NCI-H2196 treated with DMSO at 0.1 percent for 48 hours (cell line): ENCODE measurements at regions not wholly inside any gene's neighbourhood (a gene's known extent, or its start where the extent isn't known, plus 50 kb on each side); places are given as distances from the start of the nearest gene placed in this dataset.
"Not testable (repeated sequence)": the region's sequence is repeated elsewhere in the genome, so short reads cannot be mapped to it uniquely, and the experiment has no call there.

Experiments used
- DNase-seq: peaks from one replicate; lab custom pipeline; 2025; ENCODE audit not compliant: unreplicated experiment; lab: John Stamatoyannopoulos, UW

DNA sequence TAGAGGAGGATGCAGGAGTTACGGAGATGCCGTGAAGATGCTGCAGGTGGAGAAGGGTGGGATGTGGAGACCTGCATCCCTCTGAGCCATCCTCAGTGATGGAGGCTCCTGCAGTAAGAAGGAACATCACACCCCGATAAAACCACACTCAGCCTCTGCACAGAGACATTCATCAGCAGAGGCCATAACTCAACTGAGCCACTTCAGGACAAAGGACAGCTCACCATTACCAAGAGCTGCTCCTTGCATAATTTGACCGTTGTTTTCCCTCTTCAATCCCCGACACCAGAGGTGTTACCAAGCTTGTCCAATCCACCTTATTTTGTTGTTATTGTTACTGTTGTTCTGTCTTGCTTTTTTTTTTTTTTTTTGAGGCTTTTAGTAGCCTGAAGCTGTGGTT, 543.9 kb downstream of the AJAP1 start:
- no peak for DNase-seq

DNA sequence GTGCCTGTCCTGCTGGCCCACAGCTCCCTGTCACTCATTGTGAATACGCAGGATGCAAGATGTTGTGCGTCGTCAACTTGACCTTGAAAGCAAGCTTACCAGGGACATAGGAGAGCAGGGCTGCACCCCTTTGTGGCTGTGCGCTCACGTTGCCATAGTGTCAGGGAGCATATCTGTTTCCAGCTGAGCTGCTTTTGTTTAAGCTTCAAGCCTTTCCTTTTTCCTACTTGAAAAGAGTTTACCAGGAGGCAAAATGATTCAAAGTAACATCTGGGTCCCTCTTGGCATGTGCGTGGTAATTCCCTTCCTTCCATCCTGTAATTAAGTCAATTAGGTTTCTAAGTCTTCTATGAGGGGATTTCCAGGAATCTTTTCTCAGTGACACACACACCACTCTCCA, 537.1 kb downstream of the AJAP1 start:
- no peak for DNase-seq

DNA sequence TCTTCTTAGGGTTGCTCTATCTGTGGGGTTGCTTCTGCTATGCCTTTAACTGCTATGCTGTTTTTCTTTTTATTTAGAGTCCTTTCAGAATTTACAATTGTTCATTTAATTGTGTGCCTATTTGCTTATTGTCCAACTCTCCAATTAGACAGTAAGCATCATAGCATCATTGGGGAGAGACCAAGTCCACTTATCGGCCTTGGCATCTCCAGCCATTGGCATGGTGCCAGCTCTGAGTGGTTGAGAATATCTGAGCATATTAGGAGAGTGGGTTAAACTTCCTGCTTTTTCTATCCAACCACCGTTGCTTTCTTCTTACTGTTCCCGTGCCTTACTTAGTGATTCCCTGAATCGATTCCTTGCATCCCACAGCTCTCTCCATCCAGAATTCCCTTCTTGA, 535.0 kb downstream of the AJAP1 start:
- no peak for DNase-seq

DNA sequence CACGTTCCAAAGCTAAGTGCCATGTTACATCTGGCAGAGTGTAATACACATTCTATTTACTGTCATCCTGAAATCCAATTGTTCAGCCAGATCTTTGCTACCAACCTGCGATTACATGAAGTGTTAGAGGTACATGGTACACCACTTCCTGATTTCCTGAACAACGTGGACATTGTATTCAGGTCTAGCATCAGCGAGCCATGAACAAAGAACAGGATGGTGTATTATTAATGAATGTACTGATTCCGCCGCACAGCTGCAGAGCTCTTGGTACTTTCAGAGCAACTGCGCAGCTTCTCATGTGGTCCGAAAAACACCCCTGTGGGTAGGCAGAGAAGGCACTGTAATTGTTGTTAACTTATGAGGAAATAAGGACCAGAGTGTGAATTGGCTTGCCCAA, 511.4 kb downstream of the AJAP1 start:
- peak; percentile 27 for DNase-seq

DNA sequence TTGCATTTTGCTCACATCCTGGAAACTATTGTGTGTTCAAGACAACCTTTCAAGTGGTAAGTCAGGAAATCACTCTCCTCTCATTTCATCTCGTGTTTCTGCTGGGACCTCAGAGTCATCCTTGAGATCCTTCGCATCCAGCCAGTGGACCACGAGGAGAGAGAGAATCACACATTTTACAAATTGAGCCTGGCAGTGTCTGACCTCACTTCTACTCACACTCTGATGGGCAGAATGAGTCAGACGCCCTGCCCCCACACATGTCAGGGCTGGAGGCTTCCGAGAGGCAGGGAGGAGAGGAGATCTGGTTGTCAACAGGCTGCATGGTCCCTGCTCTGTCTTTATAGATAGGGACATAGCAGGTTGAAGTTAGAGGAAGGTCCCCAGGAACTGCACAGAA, 509.7 kb downstream of the AJAP1 start:
- DNase-seq, result no peak

DNA sequence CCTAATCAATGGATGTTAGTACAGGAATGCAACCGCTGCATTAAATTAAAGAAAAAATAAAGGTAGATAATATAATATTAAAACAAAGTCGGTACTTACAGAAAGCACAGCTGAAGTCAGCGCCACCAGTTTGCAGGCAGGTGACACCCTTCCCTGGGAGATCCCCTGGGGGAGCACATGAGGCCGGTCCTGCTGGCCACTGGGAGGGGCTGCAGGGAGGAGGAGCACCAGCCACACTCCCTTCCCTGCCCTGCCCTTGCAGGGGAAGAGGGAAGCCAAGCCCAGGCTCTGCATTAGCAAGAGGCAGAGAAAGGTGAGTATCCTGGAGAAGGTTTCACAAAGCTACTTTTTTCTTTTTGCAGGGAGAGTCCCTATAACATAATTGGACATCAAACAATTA, 507.0 kb downstream of the AJAP1 start:
- DNase-seq, result no peak

DNA sequence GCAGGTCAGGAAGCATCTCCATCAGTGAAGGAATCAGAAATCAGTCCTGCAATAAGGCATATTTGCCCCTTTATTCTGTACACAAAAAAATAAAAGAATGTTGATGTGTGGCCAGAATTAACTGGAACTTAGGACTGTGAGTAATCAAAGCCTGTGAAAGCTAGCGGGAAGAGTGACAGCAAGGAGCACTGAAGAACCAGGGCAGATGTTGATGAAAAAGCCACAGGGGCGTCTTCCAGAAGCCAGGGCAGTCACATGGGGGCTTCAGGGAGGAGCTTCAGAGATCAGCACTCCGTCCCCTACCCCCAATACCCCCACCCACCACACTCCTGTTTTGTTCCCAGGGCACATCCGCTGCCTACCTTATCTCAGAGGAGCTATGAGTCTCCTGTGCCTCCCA, 502.8 kb downstream of the AJAP1 start:
- no peak for DNase-seq

DNA sequence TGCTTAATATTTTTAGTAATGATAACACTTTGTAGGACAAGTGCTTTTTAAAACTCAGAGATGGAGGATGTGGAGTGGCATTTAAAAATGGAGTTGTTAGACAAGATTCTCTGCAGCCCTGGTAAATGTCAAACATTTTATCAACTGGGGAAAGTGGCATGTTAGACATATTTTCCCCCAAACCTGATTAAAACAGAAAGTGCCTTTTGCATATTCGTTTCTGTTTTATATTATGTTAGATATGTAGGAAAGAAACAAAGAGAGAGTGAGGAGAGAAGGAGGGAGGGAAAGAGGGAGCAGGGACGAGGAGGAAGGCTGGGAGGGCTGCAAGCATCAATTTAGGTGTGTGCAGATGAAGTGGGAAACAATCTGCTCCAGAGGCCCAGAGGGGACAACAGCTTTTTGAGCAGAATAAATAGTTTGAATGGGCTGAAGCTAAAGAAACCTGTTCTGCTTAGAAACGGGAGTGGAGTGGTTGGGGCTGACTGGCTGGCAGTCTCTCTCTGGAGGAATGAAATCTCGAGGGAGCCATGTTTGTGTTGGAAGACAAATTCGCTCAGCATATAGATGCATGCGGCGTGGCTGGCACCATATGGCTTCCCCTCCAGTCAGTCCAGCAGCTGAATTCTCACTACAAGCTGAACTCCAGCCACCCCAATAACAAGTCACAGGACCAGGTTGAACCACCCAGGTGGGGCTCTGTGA, 502.2 kb downstream of the AJAP1 start:
- no peak for DNase-seq

DNA sequence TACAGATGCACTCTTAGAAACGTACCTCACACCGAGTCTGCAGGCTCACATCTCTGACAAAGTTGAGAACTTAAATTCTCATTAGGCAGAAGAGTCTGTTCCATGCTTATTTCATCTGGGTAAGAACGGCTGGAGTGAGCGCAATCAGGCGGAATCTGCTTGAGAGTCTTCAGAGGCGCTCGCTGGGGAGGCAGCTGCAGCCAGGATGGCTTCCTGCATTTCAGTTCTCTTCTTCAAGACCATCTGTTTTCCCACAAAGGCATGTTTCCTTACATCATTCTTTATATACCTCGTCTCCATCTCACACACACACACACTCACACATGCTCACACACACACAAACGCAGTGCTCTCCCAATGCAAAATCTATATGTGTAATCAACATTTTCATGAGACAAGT, 497.1 kb downstream of the AJAP1 start:
- no peak for DNase-seq

DNA sequence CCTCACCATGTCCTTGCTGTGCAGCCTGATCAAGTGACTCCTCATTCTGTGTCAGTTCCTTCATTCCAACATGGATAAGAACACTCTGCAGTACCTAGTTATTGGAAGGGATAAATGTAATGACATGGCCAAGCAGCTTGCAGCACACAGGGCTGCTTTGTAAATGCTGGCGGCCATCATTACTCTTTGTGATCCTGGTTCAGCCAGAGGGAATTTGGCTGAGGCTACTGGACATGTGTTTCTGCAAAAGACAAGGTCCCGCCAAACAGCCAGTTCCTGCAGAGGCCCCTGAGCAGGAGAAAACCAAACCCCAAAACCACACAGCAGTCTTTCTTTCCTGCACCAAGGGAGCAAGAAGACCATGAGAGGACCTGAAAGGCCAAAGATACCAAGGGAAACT, 495.8 kb downstream of the AJAP1 start:
- DNase-seq, result no peak

DNA sequence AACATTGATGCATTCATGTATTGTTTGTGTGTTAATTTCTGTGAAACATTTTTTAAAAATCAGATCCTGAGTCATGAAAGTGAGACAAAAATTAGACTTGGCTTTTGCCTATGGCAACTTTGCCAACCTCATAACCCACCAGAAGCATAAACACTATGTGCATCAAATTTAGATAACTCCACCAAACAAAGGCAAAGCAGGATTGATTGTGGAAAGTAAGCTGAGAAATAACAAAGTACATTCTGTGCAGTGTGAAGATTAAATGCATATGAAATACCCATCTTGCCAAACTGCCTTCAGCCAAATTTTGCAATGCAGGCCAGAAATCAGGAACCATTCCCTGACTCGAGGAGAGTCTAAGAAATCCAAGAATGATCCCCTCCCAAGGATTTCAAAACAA, 493.4 kb downstream of the AJAP1 start:
- DNase-seq, result no peak

DNA sequence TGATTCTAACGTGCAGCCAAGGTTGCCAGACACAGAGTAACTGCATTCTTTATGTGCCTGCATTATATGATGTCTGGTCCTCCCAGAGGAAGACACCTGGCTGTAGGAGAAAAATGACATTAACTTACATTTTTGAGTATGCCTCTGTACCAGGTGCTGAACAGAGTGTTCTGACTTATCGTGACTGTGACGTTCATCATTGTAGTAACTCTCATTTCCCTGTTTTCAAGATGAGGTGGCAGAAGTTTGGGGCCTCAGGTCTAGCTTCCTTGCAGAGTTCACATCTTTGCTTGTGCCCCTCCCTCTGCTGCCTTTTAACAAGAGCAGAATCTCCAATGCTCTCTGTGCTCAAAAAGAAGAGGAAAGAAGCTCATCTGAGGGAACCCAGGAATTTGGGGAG, 488.0 kb downstream of the AJAP1 start:
- DNase-seq, result no peak

DNA sequence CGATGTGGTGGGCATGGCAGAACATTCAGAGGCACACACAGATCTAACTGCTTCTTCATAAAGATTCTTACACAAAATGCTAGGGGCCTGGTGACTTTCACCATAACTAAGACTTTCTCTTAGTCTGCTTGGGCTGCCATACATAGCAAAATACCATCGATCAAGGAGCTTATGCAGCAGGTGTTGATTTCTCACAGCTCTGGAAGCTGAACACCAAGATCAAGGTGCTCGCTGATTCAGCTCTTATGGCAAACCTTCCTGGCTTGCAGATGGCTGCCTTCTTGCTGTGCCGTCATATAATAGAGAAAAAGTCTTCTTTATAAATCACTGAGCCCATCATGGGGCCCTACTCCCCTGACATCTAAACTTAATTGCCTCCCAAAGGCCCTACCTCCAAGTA, 487.3 kb downstream of the AJAP1 start:
- DNase-seq, result no peak

DNA sequence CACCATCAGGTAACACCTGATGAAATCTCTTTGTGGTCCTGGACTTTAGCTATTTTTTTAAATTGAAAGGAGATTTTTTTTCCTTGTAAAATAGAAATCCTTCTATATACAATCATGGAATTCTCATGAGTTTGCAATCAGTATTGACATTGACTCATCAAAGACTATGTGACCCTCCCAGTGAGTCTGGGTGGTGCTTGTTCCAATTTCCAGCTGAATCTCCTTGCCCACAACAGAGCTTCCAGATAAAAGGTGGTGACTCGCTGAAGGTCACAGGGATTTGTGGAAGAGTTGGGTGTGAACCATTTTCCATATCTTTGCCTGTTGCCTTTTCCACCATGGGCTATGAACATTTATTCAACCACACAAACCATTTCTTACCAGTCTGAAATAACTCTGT, 486.6 kb downstream of the AJAP1 start:
- DNase-seq, result no peak

DNA sequence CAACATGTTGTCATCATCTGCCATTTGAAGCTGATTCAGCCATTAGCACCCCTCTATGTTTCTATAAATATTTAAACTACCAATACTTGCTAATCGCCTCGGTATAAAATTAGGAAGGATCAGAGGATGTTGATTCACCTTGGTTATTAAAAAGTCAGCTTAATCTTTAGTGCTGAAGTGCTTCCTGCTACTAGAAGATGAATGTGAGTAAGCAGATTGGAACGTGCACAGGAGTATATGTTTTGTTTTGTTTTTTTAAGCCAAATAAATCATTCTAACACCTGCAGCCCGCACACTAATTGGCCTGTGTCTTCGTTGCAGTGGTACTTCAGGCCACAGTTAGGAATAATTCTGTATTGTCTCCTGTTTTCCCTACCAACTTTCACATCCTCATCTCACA, 485.7 kb downstream of the AJAP1 start:
- DNase-seq, result no peak

DNA sequence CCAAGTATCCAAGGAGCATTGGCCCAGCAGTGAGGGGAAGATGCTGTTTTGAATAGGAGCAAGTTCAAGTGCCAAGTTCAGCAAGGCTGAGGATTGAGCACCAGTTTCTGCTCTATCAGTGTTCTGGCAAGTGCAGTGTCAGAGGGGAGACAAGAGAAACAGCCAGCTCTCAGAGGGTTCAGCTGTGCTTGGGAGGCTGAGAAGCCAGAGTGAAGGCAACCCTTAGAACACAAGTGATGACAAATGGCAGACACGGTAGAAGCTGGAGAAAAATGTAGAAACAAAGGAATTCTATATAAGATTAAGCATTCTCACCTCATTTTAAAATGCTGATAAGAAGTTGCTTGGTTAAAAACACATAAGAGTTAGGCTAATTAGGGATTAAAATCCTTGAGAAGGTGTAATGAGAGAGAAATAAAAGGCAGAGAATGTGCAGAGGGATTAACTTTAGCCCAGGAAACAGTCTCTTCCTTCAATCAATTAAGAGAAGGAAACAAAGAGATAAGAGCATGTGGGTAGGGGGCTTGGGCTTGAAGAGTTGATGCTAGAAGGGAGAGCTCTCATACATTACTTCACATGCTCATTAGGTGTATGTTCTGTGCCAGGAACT, 475.4 kb downstream of the AJAP1 start:
- no peak for DNase-seq

DNA sequence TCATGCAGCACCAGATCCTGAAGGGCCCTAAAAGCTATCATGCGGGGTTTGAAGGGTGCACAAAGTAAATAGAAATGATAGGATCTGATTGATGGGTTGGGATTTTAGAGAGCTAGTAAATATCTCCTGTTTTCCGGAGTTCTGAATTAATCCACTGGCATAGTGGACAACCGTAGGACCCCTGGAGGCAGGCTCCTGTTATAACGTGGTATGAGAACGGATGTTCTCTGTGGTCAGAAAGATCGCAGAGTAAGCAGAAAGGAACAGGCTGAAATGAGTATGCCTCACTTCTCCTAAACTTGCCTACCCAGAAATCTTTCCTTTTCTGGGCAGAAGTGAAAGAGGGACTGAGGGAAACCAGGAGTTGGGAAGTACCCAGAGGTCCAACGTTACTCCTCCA, 470.8 kb downstream of the AJAP1 start:
- no peak for DNase-seq

DNA sequence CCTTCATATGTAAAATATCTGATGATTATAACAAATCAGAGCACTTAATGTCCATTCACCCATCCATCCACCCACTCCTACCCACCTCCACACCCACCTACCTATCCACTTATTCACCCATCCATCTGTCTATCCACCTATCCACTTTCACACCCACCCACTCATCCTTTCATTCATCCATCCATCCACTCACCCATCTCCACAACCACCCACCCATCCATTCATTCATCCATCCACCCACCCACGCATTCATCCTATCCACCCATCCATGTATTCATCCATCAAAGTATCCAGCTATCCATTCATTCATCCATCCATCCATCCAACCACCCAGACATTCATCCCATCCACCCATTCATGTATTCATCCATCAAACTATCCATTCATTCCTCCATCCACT, 466.1 kb downstream of the AJAP1 start:
- DNase-seq, result no peak

DNA sequence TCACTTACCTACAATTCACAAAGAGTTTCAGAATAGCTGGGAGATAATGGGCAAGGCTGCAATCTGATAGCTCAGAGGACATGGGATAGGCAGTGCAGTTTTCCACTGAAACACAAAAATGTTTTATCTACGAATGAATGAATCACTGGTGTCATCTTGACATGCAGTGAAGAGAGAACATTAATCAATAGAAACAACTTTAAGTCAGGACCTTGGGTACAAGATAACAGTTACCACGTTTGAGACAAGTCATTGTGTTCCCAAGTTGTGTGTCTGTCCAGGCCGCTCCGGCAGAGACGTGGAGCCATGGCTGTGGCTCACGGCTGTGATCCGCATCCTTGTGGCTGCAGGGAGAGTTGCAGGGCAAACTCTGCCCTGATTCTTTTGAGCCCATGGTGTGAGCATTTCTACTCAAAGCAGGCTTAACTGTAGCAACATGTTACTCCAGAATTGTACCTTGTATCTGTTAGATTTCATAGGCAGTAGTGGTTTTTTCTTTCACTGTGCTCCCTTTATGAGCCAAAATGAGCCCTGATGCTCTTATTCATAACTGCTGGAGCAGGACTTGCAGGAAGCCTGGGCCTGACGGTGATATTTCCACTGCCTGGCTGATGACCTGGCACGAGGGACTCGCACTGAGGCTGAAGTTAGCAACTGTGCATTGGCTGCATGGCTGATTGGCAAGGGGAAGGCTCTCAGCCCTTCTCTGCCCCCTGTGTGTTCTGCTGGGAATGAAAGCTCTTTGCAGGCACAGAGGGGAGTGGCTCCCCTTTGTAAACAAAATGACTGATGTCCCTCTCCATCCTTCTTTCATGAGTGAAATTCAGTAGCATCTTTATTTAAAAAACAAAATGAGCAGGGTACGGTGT, 465.2 kb downstream of the AJAP1 start:
- DNase-seq, result no peak

DNA sequence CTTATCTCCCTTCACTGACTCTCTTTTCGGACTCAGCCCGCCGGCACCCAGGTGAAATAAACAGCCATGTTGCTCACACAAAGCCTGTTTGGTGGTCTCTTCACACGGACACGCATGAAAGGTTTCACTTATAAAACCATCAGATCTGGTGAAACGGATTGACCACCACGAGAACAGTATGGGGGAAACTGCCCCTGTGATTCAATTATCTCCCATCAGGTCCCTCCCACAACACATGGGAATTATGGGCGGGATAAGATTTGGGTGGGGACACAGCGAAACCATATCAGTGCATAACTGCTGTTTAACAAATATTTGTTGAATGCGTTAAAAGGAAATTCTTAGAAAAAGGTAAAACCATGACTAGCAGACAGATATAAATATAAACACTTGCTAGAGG, 464.4 kb downstream of the AJAP1 start:
- DNase-seq, result not testable (repeated sequence)

DNA sequence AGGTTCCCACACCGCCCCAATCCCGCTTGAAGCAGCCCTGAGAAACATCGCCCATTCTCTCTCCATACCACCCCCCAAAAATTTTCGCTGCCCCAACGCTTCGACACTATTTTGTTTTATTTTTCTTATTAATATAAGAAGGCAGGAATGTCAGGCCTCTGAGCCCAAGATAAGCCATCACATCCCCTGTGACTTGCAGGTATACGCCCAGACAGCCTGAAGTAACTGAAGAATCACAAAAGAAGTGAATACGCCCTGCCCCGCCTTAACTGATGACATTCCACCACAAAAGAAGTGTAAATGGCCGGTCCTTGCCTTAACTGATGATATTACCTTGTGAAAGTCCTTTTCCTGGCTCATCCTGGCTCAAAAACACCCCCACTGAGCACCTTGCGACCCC, 463.9 kb downstream of the AJAP1 start:
- DNase-seq, result not testable (repeated sequence)

DNA sequence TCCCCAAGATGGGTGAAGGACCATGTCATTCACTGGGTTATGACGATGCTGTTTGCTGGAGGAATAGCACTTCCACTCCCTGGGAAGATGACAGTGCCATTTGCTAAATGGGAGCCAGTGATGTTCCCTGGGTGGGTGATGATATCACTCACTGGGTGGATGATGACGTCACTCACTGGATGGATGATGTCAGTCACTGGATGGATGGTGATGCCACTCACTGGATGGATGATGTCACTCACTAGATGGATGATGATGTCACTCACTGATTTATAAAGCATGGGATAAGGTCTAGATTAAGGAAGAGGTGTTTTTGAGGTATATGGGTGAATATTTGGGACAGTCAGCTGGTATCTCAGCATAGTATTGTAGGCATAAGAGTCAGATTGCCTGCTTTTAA, 457.2 kb downstream of the AJAP1 start:
- DNase-seq, result no peak
